H9 (cell line): ENCODE measurements at regions not wholly inside any gene's neighbourhood (a gene's known extent, or its start where the extent isn't known, plus 50 kb on each side); places are given as distances from the start of the nearest gene placed in this dataset.

Experiments used
- DNase-seq: peaks from one replicate; pipeline ENCODE4 v3.0.0-alpha.2; 2017
- H2AFZ ChIP-seq: one replicate; pipeline ENCODE4 v1.6.1; 2013; ENCODE audit warnings: mild to moderate bottlenecking, low read length, control low read depth, moderate library complexity
- H2AK5ac ChIP-seq: 2 replicates; pipeline ENCODE4 v1.6.1; 2013; ENCODE audit warnings: low read length, control low read depth, mixed read lengths; ENCODE audit not compliant: insufficient read length
- H2BK120ac ChIP-seq: one replicate; pipeline ENCODE4 v1.6.1; 2013; ENCODE audit warnings: low read depth, mild to moderate bottlenecking, low read length, control low read depth, inconsistent platforms; ENCODE audit not compliant: poor library complexity, severe bottlenecking
- H2BK12ac ChIP-seq: 2 replicates; pipeline ENCODE4 v1.6.1; 2013; ENCODE audit warnings: low read length, control low read depth, mixed read lengths, low read depth; ENCODE audit not compliant: insufficient read length
- H2BK15ac ChIP-seq: 2 replicates; pipeline ENCODE4 v1.6.1; 2013; ENCODE audit warnings: low read depth, low read length, control low read depth
- H2BK20ac ChIP-seq: one replicate; pipeline ENCODE4 v1.6.1; 2013; ENCODE audit warnings: low read depth, mild to moderate bottlenecking, low read length, control low read depth, inconsistent platforms; ENCODE audit not compliant: poor library complexity, severe bottlenecking
- H2BK5ac ChIP-seq: 2 replicates; pipeline ENCODE4 v1.6.1; 2013; ENCODE audit warnings: low read length, control low read depth, mixed read lengths; ENCODE audit not compliant: insufficient read length
- H3K14ac ChIP-seq: 2 replicates; pipeline ENCODE4 v1.6.1; 2013; ENCODE audit warnings: low read length, control low read depth; ENCODE audit not compliant: insufficient read depth
- H3K18ac ChIP-seq: 2 replicates; pipeline ENCODE4 v1.6.1; 2013; ENCODE audit warnings: low read depth, mild to moderate bottlenecking, mixed read lengths, low read length, control low read depth; ENCODE audit not compliant: insufficient read length
- H3K23ac ChIP-seq: 2 replicates; pipeline ENCODE4 v1.6.1; 2013; ENCODE audit warnings: low read length, control low read depth, mixed read lengths, low read depth; ENCODE audit not compliant: insufficient read length
- H3K23me2 ChIP-seq: 2 replicates; pipeline ENCODE4 v1.6.1; 2013; ENCODE audit warnings: low read depth, mild to moderate bottlenecking, mixed read lengths, low read length, control low read depth; ENCODE audit not compliant: insufficient read length, poor library complexity, severe bottlenecking
- H3K27ac ChIP-seq: 2 replicates; pipeline ENCODE4 v1.5.1; 2013; ENCODE audit warnings: low read length, control low read depth, mixed read lengths, low read depth; ENCODE audit not compliant: insufficient read length
- H3K27me3 ChIP-seq: 2 replicates; pipeline ENCODE4 v1.6.1; 2013; ENCODE audit warnings: low read length, control low read depth, inconsistent platforms; ENCODE audit not compliant: insufficient read depth
- H3K4ac ChIP-seq: 2 replicates; pipeline ENCODE4 v1.6.1; 2013; ENCODE audit warnings: low read depth, mild to moderate bottlenecking, control low read depth, inconsistent platforms, low read length, moderate library complexity
- H3K4me1 ChIP-seq: 2 replicates; pipeline ENCODE4 v1.6.1; 2013; ENCODE audit warnings: low read length, control low read depth, inconsistent platforms; ENCODE audit not compliant: insufficient read depth
- H3K4me2 ChIP-seq: 2 replicates; pipeline ENCODE4 v1.6.1; 2013; ENCODE audit warnings: low read length, control low read depth, mixed read lengths; ENCODE audit not compliant: insufficient read length, insufficient read depth
- H3K56ac ChIP-seq: 2 replicates; pipeline ENCODE4 v1.6.1; 2013; ENCODE audit warnings: low read depth, mild to moderate bottlenecking, mixed read lengths, low read length, control low read depth; ENCODE audit not compliant: insufficient read length
- H3K79me1 ChIP-seq: 2 replicates; pipeline ENCODE4 v1.6.1; 2013; ENCODE audit warnings: low read depth, mild to moderate bottlenecking, moderate library complexity, low read length, control low read depth, inconsistent platforms; ENCODE audit not compliant: insufficient read depth, poor library complexity, severe bottlenecking
- H3K79me2 ChIP-seq: 2 replicates; pipeline ENCODE4 v1.6.1; 2013; ENCODE audit warnings: low read length, control low read depth, inconsistent platforms; ENCODE audit not compliant: insufficient read depth
- H3K9ac ChIP-seq: 2 replicates; pipeline ENCODE4 v1.6.1; 2013; ENCODE audit warnings: low read length, control low read depth, mixed read lengths; ENCODE audit not compliant: insufficient read length; ENCODE audit errors: extremely low read depth
- H3K9me3 ChIP-seq: one replicate; pipeline ENCODE4 v1.6.1; 2013; ENCODE audit warnings: low read depth, low read length, inconsistent platforms; ENCODE audit not compliant: control insufficient read depth
- H3T11ph ChIP-seq: one replicate; pipeline ENCODE4 v1.6.1; 2013; ENCODE audit warnings: mild to moderate bottlenecking, low read length, control low read depth, inconsistent platforms
- H4K20me1 ChIP-seq: one replicate; pipeline ENCODE4 v1.6.1; 2013; ENCODE audit not compliant: control insufficient read depth, insufficient read length, insufficient read depth
- H4K5ac ChIP-seq: 2 replicates; pipeline ENCODE4 v1.6.1; 2013; ENCODE audit warnings: low read depth, mild to moderate bottlenecking, mixed read lengths, low read length, control low read depth; ENCODE audit not compliant: insufficient read length
- H4K8ac ChIP-seq: replicated peaks from 2 replicates; pipeline ENCODE4 v1.6.1; 2013; ENCODE audit warnings: low read length, control low read depth, mixed read lengths, low read depth; ENCODE audit not compliant: insufficient read length
- H4K91ac ChIP-seq: 2 replicates; pipeline ENCODE4 v1.6.1; 2013; ENCODE audit warnings: low read depth, mild to moderate bottlenecking, moderate library complexity, mixed read lengths, low read length, control low read depth; ENCODE audit not compliant: insufficient read length
- H3K27ac Mint-ChIP-seq, 3 experiments: 2 replicates in 2 of 3; 3 replicates in 1 of 3; pipeline ENCODE4 v1.8.0; 2020 to 2021; ENCODE audit warnings: mixed read lengths in 3 of 3, mild to moderate bottlenecking in 1 of 3, moderate library complexity in 1 of 3
- H3K27me3 Mint-ChIP-seq: 2 replicates; pipeline ENCODE4 v1.8.0; 2021; ENCODE audit warnings: low read depth, mild to moderate bottlenecking, moderate library complexity, mixed read lengths
- H3K36me3 Mint-ChIP-seq, 3 experiments: 2 replicates in 2 of 3; 3 replicates in 1 of 3; pipeline ENCODE4 v1.8.0; 2020 to 2021; ENCODE audit warnings: low read depth in 3 of 3, mixed read lengths in 3 of 3; ENCODE audit not compliant: insufficient read depth in 1 of 3
- H3K4me1 Mint-ChIP-seq, 2 experiments: 2 replicates each; pipeline ENCODE4 v1.8.0; 2020; ENCODE audit warnings: mixed read lengths in 2 of 2
- H3K4me3 Mint-ChIP-seq, 2 experiments: 2 replicates in 1 of 2; 3 replicates in 1 of 2; pipeline ENCODE4 v1.8.0; 2020 to 2021; ENCODE audit warnings: mild to moderate bottlenecking in 2 of 2, mixed read lengths in 2 of 2, moderate library complexity in 1 of 2
- H3K9me3 Mint-ChIP-seq, 2 experiments: 2 replicates in 1 of 2; 3 replicates in 1 of 2; pipeline ENCODE4 v1.8.0; 2020; ENCODE audit warnings: mild to moderate bottlenecking in 2 of 2, mixed read lengths in 2 of 2, moderate library complexity in 1 of 2
- CTCF ChIP-seq: fragments of 200-600 bp; sonication (generic); conservative IDR thresholded peaks from 3 replicates; pipeline ENCODE4 v1.8.0; 2021; ENCODE audit warnings: antibody characterized with exemption, mild to moderate bottlenecking
- WGBS: extraction: QIAGEN DNeasy Blood & Tissue Kit; methylation state at CpG from one replicate; pipeline ENCODE4 v1.1.7; 2013; ENCODE audit warnings: missing lambda C conversion rate, low lambda C conversion rate, mixed read lengths; ENCODE audit not compliant: insufficient read length; ENCODE audit errors: extremely low coverage; 5-methylcytosine and 5-hydroxymethylcytosine counted together

- Mint-ChIP-seq H3K4me3 (no peak overlapping the region), H3K27ac (no peak overlapping the region), H3K27me3 (no peaks in the 10 kb centered on the region), H3K4me1 (peaks cover 6 to 16% of the 10 kb centered on the region in 2 experiments; a peak in 3 of 4 replicates), H3K9me3 (no peaks in the 10 kb centered on the region), H3K36me3 (no peaks in the 10 kb centered on the region)
- Histone ChIP-seq H2BK15ac (no peak overlapping the region), H3K79me1 (no peaks in the 10 kb centered on the region), H3K4ac (no peak overlapping the region), H2BK12ac (no peak overlapping the region), H2BK120ac (no peak overlapping the region), H4K91ac (no peak overlapping the region), H3K27ac (no peak overlapping the region), H2BK5ac (no peak overlapping the region), H3K27me3 (no peaks in the 10 kb centered on the region), H3K9me3 (no peaks in the 10 kb centered on the region), H4K20me1 (no peaks in the 10 kb centered on the region), H3K9ac (no peak overlapping the region), H3K18ac (no peak overlapping the region), H3K14ac (peak overlapping the region; percentile 12; the same call in 1 of the 2 replicates), H2BK20ac (no peak overlapping the region), H4K5ac (no peak overlapping the region), H3T11ph (no peak overlapping the region), H4K8ac (no peak overlapping the region), H3K4me2 (no peak overlapping the region), H3K79me2 (no peaks in the 10 kb centered on the region), H3K4me1 (no peaks in the 10 kb centered on the region), H3K56ac (no peak overlapping the region), H3K23ac (no peak overlapping the region), H2AFZ (no peak overlapping the region), H3K23me2 (no peaks in the 10 kb centered on the region), H2AK5ac (no peak overlapping the region)
- no CpG with 5 or more reads among the region's 10 CpGs for WGBS
- TF ChIP-seq CTCF = no peak
- DNase-seq = no peak
These were observed 213.1 kb downstream of the RPLP1 start for GRCh38 chr15:69665641-69666111.
